GM18499 (cell line): ENCODE measurements at regions not wholly inside any gene's neighbourhood (a gene's known extent, or its start where the extent isn't known, plus 50 kb on each side); places are given as distances from the start of the nearest gene placed in this dataset.
"Not testable (repeated sequence)": the region's sequence is repeated elsewhere in the genome, so short reads cannot be mapped to it uniquely, and the experiment has no call there.

Experiments
- ATAC-seq: cut with Tn5 transposase; IDR thresholded peaks from one replicate; pipeline ENCODE4 v1.9.1; 2021; ENCODE audit warnings: moderate number of reproducible peaks; ENCODE audit not compliant: insufficient read depth, unreplicated experiment

GRCh38 chr22:47547881-47548650 is 785.6 kb downstream of the TBC1D22A start:
- ATAC-seq: no peak

- no peak for ATAC-seq
Measured at GRCh38 chr22:47547239-47547661, 784.8 kb downstream of the TBC1D22A start.

DNA sequence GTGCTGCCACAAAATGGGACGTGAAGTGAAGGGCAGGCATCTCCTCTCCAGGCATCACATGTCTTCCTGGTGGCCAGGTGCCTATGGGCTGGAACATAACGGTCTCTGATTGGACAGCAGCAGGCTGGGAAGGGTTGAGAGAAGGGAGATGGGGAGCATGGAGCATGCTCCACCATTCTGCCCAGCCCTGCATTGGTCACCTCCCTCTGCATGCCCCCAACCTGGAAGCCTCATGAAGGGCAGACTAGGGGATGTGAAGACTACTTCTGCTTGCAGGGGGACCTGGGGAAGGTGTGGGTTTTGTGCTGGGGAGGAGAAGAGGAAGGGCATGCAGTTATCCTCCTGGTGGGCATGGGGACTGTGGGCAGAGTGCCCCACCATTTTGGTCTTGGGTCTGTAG is 782.2 kb downstream of the TBC1D22A start:
- ATAC-seq: no peak

GRCh38 chr22:47543447-47543846 is 781.0 kb downstream of the TBC1D22A start:
- no peak for ATAC-seq

- ATAC-seq: no peak
Measured at GRCh38 chr22:47540011-47540410, 777.6 kb downstream of the TBC1D22A start.

- no peak for ATAC-seq
Measured at GRCh38 chr22:47539374-47539773, 776.9 kb downstream of the TBC1D22A start.

DNA sequence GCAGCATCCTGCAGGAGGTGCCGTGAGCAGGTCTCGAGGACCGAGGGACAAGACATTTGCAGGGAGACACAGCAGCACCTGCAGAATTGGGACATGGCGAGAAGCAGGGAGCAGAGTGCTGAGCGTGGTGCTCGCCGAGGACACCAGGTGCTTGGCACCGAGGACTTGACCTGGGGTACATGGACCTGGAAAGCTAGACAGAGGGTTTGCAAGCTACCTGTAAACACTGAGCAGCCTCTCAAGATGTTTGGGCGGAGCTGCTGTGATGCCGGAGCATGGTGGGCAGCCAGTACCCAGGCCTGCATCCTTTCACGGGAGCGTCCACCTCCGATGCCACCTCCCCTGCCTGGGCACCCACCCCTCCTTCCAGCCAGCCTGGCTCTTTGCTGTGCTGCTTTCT is 773.2 kb downstream of the TBC1D22A start:
- ATAC-seq: no peak

DNA sequence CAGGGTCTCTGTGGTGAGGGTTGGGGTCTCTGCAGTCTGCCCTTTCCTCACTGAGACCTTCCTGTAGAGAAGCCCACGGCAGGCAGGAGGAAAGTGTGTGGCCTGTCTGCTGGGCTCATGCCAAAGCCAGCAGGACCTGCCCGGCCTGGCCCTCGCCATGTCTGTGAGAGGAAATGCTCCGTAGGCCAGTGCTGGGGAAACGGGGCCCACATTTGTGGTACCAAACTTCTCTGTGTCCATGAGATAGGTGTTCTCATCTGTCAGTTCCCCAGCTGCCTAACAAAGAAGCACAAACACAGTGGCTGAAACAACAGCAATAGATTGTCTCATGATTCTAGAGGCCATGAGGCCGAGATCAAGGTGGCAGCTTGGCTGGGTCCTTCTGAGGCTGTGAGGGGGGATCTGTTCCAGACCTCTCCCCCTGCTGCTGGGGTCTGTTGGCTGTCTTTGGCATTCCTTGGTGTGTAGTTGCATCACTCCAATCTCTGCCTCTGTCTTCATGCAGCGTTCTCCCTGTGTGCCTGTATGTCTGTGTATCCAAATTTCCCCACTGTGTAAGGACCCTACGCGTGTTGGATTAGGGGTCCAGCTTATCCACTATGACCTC is 772.5 kb downstream of the TBC1D22A start:
- no peak for ATAC-seq

DNA sequence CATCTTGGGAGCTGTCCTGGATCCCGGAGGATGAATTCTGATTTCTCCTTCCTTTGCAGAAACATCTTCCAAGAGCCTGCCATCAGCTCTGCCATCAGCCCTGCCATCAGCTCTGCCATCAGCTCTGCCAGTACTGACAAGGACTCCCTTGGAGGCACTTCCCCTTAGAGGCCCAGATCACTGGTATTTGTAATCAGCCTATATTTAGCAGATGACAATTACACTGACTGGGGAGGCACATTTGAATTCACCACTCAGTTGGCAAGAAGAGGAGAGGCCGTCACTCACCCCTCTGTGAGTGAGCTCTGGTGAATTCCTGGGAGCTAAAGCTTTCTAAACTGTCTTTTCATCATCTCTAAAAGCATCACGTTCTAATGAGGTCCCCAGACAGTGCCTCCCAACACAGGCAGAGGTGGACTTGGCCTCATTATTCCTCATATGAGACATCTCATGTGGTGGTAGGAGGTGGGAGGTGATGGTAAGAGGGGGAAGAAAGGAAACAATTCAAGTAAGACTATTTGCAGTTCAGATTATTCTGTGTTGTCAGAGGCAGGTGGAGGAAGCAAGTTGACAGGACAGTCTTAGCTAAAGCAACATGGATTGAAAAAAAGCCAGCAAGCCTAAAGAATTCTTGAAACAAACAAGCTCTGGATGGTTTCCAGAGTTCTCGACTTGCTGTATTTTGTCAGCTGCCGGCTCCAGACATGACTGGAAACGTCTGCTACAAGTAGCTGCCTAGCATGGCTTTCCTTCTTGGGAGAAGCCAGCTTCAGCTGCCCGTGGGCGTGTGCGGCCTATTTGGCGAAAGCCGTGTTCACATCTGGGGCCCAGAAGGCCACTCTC is 771.7 kb downstream of the TBC1D22A start:
- no peak for ATAC-seq

DNA sequence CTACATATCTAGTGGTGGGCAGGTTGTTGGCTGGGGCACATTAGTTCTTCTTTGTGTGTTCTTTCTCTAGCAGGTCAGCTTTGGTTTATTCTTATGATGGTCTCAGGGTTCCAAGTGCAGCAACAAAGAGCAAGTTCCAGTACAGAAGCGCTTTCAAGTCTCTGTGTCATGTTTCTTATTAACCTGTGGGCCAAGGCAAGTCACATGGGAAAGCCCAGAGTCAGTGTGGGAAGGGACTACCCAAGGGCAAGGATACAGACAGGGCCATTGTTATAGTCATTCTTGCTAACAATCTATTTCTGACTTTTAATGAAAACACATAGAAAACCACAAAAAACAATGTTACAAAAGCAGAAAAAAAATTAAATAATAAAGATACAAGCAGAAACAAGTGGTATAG is 754.6 kb downstream of the TBC1D22A start:
- no peak for ATAC-seq

- ATAC-seq: no peak
Measured at GRCh38 chr22:47515384-47516125, 753.1 kb downstream of the TBC1D22A start.

DNA sequence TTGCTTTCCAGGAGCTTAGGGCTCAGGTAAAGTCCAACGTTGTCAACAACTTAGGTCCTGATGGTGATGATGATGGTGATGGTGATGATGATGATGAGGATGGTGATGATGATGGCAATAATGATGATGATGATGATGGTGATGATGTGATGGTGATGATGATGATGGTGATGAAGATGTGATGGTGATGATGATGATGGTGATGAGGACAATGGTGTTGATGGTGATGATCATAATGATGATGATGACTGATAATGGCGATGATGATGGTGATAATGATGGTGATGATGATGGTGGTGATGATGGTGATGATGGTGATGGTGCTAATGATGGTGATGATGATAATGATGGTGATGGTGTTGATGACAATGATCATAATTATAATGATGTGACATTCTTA is 750.2 kb downstream of the TBC1D22A start:
- no peak for ATAC-seq

DNA sequence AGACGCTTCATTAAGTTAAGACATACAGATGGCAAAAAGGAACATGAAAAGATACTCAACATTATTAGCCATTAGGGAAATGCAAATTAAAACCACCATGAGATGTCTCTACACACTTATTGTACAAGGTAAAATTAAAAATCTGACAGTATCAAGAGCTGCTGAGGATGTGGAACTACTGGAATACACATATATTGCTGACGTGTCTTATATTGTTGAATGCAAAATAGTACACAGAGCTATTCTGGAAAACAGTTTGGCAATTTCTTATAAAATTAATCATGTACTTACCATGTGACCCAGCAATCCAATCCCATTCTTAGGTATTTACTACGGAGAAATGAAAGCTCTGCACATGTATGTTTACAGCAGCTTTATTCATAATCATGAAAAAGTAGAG is 742.5 kb downstream of the TBC1D22A start:
- no peak for ATAC-seq

DNA sequence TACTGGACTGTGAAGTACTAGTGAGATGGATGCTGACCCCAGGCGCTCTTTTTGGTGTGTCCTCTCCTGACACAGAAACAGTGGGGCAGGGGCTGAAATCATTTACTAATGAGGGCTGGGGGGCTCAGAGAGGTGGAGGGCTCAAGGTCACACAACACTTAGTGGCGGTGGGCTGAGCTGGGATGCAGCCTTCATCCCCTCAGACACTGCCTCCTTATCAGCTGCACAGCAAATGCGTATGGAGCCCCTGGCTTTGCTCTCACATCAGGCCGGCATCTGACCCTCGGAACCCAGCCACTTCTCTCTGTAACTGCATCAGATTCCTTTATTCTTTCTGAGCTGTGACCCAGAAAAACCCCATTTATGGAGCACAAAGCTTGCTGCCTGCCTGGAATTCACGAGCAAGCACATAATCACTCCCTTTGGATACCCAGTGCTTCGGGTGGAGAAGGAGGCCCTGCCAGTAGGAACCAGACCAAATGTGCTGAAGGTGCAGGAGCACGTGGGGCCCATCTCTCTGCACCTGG is 736.6 kb downstream of the TBC1D22A start:
- ATAC-seq: no peak

DNA sequence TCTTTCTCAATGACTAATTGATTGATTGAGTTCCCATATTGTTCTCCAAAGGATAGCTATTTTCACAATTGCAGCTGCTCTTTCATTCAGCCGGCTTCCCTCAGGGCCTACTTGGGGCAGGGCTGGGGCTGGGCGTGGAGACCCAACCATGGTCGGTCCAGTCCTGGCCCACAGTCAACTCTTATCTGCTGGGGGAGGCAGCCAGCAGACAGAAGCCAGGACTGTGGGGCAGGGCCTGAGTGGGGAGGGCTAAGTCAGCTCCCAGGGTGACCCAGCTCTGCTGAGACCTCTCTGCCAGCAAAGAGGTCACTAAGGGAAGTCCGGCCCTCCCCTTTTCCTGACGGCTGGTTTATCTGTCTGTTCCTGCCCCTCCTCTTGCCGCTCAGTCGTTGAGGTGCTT is 735.2 kb downstream of the TBC1D22A start:
- no peak for ATAC-seq

DNA sequence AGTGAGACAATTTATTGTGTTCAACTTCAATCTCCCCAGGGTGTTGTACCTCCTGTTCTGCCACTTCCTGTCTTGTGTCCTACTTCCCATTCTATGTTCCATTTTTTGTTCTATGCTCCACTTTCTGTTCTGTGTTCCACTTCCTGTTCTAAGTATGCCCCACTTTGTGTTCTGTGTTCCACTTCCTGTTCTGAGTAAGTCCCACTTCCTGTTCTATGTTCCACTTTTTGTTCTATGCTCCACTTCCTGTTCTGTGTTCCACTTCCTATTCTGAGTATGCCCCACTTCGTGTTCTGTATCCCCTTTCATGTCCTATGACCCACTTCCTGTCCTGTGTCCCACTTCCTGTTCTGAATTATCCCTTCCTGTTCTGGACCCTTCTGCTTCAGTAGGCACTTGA is 732.7 kb downstream of the TBC1D22A start:
- no peak for ATAC-seq

- ATAC-seq: not testable (repeated sequence)
Measured at GRCh38 chr22:47488131-47488530, 725.7 kb downstream of the TBC1D22A start.

DNA sequence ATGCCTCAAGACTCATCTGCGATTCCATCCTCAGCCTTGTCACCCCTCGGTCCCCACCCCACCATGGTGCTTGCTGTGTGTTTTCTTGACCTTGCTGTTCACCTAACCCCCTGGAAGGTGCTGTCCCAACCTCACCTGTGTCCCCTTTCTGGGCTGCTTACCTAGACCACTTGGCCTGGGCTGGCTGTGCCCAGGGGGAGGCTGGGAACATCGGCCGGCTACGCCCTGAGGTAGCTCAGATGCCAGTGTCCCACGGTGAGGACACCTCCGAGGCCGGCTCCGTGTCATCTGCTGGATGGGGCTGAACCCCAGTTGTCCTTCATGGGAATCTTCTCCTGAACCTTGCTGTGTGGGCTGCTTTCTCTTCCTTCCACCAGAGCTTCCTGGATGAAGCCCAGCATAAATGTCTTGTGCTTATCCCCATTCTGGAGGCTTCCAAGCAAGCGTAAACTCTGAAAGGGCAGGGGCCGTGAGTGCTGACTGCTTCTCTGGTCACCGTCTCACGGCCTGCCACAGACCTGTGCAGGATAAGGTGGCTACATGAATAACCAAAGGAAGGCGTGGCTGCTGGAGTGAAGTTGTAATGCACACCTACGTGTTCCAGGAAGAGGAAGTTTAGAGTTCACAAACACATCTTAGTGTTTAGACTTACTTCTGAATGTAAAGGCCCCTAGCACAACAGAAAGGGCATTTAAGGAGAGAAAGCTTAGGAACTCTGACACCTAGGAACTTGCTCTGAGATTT is 724.3 kb downstream of the TBC1D22A start:
- no peak for ATAC-seq

- ATAC-seq: no peak
Measured at GRCh38 chr22:47484960-47485569, 722.6 kb downstream of the TBC1D22A start.
